Muscle layer of colon (tissue), 2 donors: ENCODE measurements at regions not wholly inside any gene's neighbourhood (a gene's known extent, or its start where the extent isn't known, plus 50 kb on each side); places are given as distances from the start of the nearest gene placed in this dataset.

ENCODE experiments used
- H3K27ac ChIP-seq: one replicate; pipeline ENCODE4 v1.7.0; 2013; ENCODE audit warnings: low read depth, mild to moderate bottlenecking, low read length, moderate library complexity
- H3K27me3 ChIP-seq, 2 donors: one replicate each; pipeline ENCODE4 v1.7.0; 2013; ENCODE audit warnings: low read length in 2 of 2, mild to moderate bottlenecking in 2 of 2; ENCODE audit not compliant: insufficient read depth in 2 of 2, control insufficient read depth in 1 of 2
- H3K36me3 ChIP-seq: one replicate; pipeline ENCODE4 v1.7.0; 2013; ENCODE audit warnings: mild to moderate bottlenecking, low read length; ENCODE audit not compliant: insufficient read depth
- H3K4me1 ChIP-seq: one replicate; pipeline ENCODE4 v1.7.0; 2013; ENCODE audit warnings: mild to moderate bottlenecking, low read length; ENCODE audit not compliant: insufficient read depth
- H3K4me3 ChIP-seq, 2 donors: one replicate each; pipeline ENCODE4 v1.7.0; 2013; ENCODE audit warnings: low read length in 2 of 2, low read depth in 1 of 2, mild to moderate bottlenecking in 1 of 2, moderate library complexity in 1 of 2
- H3K9ac ChIP-seq: one replicate; pipeline ENCODE4 v1.7.0; 2013; ENCODE audit warnings: low read length
- H3K9me3 ChIP-seq: one replicate; pipeline ENCODE4 v1.7.0; 2013; ENCODE audit warnings: mild to moderate bottlenecking, low read length
- donor health status: abdominal sarcoma.
- donor health status: Adenocarcinoma of cecum.

- no peaks in the 10 kb centered on the region for H3K36me3 ChIP-seq
- H3K4me3 ChIP-seq: no peak overlapping the region
- no peaks in the 10 kb centered on the region for H3K9me3 ChIP-seq
- H3K4me1 ChIP-seq: peaks cover 11% of the 10 kb centered on the region
- H3K27ac ChIP-seq: no peak overlapping the region
- no peak overlapping the region for H3K9ac ChIP-seq
- H3K27me3 ChIP-seq: no peaks in the 10 kb centered on the region
Measured at GRCh38 chr12:95412482-95413311, 61.3 kb upstream of the METAP2 start.

- Histone ChIP-seq H3K27me3 (no peaks in the 10 kb centered on the region), H3K36me3 (no peaks in the 10 kb centered on the region), H3K9ac (no peak overlapping the region), H3K4me3 (no peak overlapping the region), H3K27ac (no peak overlapping the region), H3K9me3 (no peaks in the 10 kb centered on the region), H3K4me1 (peaks cover 20% of the 10 kb centered on the region)
Measured at GRCh38 chr12:95413576-95413975, 60.4 kb upstream of the METAP2 start.

- no peak overlapping the region for H3K4me3 ChIP-seq
- no peak overlapping the region for H3K9ac ChIP-seq
- no peaks in the 10 kb centered on the region for H3K9me3 ChIP-seq
- peaks cover 20% of the 10 kb centered on the region for H3K4me1 ChIP-seq
- H3K27me3 ChIP-seq: no peaks in the 10 kb centered on the region
- H3K36me3 ChIP-seq: no peaks in the 10 kb centered on the region
- H3K27ac ChIP-seq: no peak overlapping the region
Measured at GRCh38 chr12:95415451-95415850, 58.5 kb upstream of the METAP2 start.

GRCh38 chr12:95416111-95416636, 57.8 kb upstream of the METAP2 start:
- Histone ChIP-seq H3K27me3 (no peaks in the 10 kb centered on the region), H3K9ac (no peak overlapping the region), H3K27ac (no peak overlapping the region), H3K4me1 (peaks cover 20% of the 10 kb centered on the region), H3K36me3 (no peaks in the 10 kb centered on the region), H3K4me3 (no peak overlapping the region), H3K9me3 (no peaks in the 10 kb centered on the region)

- H3K36me3 ChIP-seq: no peaks in the 10 kb centered on the region
- H3K27ac ChIP-seq: no peak overlapping the region
- H3K9me3 ChIP-seq: no peaks in the 10 kb centered on the region
- peaks cover 20% of the 10 kb centered on the region for H3K4me1 ChIP-seq
- no peaks in the 10 kb centered on the region for H3K27me3 ChIP-seq
- H3K4me3 ChIP-seq: no peak overlapping the region
- no peak overlapping the region for H3K9ac ChIP-seq
Measured at GRCh38 chr12:95417372-95417771, 56.6 kb upstream of the METAP2 start.

- H3K36me3 ChIP-seq: no peaks in the 10 kb centered on the region
- no peak overlapping the region for H3K4me3 ChIP-seq
- no peaks in the 10 kb centered on the region for H3K9me3 ChIP-seq
- H3K9ac ChIP-seq: no peak overlapping the region
- H3K27me3 ChIP-seq: no peaks in the 10 kb centered on the region
- no peak overlapping the region for H3K27ac ChIP-seq
- H3K4me1 ChIP-seq: peaks cover 20% of the 10 kb centered on the region
Measured at GRCh38 chr12:95418142-95418541, 55.8 kb upstream of the METAP2 start.
